H1 (cell line): ENCODE measurements at regions not wholly inside any gene's neighbourhood (a gene's known extent, or its start where the extent isn't known, plus 50 kb on each side); places are given as distances from the start of the nearest gene placed in this dataset.

Experiments
- KDM1A ChIP-seq: fragments of 200-600, 300-600 bp; sonication (generic); IDR thresholded peaks from 2 replicates; pipeline ENCODE4 v1.7.1; 2016; ENCODE audit warnings: mild to moderate bottlenecking, low read length, borderline replicate concordance
- MAX ChIP-seq: IDR thresholded peaks from 2 replicates; pipeline ENCODE4 v1.6.1; 2012; ENCODE audit warnings: inconsistent platforms
- SAP30 ChIP-seq: fragments of 300-600 bp; sonication (generic); IDR thresholded peaks from 2 replicates; pipeline ENCODE4 v1.7.1; 2012; ENCODE audit warnings: low read length, moderate library complexity, mild to moderate bottlenecking, inconsistent platforms; ENCODE audit not compliant: insufficient read depth, insufficient replicate concordance
- SP4 ChIP-seq: IDR thresholded peaks from 2 replicates; pipeline ENCODE4 v1.6.1; 2012; ENCODE audit warnings: low read length, inconsistent platforms
- SRF ChIP-seq: IDR thresholded peaks from 2 replicates; pipeline ENCODE4 v1.6.1; 2011; ENCODE audit warnings: mild to moderate bottlenecking, low read depth, low read length, moderate library complexity
- TBP ChIP-seq: IDR thresholded peaks from 2 replicates; pipeline ENCODE4 v1.6.1; 2011; ENCODE audit warnings: low read depth, low read length, improper control_type of control experiment
- TEAD4 ChIP-seq: IDR thresholded peaks from 2 replicates; pipeline ENCODE4 v1.6.1; 2012; ENCODE audit warnings: low read depth, low read length, inconsistent platforms, mixed read lengths
- ZNF274 ChIP-seq: IDR thresholded peaks from 2 replicates; pipeline ENCODE4 v1.7.0; 2012; ENCODE audit warnings: low read length, borderline replicate concordance; ENCODE audit errors: extremely low read depth
- TF ChIP-seq, protein P1 (sequence below): fragments of 300-600 bp; sonication (generic); IDR thresholded peaks from 2 replicates; pipeline ENCODE4 v1.7.1; 2012; ENCODE audit warnings: low read length, moderate library complexity, mild to moderate bottlenecking, inconsistent platforms; ENCODE audit not compliant: insufficient replicate concordance
- TF ChIP-seq, protein P2 (sequence below), 3 experiments: IDR thresholded peaks; 1 replicate in 2 of 3; 2 replicates in 1 of 3; pipeline versions ENCODE4 v1.5.1 to v1.6.1; 2011; ENCODE audit warnings: low read length in 3 of 3, mild to moderate bottlenecking in 3 of 3, inconsistent platforms in 2 of 3, low read depth in 1 of 3, moderate library complexity in 1 of 3; ENCODE audit not compliant: insufficient read depth in 1 of 3; ENCODE audit errors: control extremely low read depth in 1 of 3

DNA sequence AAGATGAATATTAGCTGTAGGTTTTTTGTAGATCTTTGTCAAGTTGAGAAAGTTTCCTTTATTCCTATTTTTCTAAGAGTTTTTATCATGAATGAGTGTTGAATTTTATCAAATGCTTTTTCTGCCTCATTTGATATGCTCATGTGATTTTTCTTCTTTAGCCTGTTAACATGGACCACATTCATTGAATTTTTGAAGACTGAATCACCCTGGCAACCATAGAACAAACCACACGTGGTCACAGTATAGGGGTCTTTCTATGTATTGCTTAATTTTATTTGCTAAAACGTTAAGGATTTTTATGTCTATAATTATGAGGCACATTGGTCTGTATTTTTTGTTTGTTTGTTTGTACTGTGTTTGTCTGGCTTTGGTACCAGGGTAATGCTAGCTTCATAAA lies 201.7 kb upstream of the CWC22 start (continued):
- TF ChIP-seq, protein P1, sequence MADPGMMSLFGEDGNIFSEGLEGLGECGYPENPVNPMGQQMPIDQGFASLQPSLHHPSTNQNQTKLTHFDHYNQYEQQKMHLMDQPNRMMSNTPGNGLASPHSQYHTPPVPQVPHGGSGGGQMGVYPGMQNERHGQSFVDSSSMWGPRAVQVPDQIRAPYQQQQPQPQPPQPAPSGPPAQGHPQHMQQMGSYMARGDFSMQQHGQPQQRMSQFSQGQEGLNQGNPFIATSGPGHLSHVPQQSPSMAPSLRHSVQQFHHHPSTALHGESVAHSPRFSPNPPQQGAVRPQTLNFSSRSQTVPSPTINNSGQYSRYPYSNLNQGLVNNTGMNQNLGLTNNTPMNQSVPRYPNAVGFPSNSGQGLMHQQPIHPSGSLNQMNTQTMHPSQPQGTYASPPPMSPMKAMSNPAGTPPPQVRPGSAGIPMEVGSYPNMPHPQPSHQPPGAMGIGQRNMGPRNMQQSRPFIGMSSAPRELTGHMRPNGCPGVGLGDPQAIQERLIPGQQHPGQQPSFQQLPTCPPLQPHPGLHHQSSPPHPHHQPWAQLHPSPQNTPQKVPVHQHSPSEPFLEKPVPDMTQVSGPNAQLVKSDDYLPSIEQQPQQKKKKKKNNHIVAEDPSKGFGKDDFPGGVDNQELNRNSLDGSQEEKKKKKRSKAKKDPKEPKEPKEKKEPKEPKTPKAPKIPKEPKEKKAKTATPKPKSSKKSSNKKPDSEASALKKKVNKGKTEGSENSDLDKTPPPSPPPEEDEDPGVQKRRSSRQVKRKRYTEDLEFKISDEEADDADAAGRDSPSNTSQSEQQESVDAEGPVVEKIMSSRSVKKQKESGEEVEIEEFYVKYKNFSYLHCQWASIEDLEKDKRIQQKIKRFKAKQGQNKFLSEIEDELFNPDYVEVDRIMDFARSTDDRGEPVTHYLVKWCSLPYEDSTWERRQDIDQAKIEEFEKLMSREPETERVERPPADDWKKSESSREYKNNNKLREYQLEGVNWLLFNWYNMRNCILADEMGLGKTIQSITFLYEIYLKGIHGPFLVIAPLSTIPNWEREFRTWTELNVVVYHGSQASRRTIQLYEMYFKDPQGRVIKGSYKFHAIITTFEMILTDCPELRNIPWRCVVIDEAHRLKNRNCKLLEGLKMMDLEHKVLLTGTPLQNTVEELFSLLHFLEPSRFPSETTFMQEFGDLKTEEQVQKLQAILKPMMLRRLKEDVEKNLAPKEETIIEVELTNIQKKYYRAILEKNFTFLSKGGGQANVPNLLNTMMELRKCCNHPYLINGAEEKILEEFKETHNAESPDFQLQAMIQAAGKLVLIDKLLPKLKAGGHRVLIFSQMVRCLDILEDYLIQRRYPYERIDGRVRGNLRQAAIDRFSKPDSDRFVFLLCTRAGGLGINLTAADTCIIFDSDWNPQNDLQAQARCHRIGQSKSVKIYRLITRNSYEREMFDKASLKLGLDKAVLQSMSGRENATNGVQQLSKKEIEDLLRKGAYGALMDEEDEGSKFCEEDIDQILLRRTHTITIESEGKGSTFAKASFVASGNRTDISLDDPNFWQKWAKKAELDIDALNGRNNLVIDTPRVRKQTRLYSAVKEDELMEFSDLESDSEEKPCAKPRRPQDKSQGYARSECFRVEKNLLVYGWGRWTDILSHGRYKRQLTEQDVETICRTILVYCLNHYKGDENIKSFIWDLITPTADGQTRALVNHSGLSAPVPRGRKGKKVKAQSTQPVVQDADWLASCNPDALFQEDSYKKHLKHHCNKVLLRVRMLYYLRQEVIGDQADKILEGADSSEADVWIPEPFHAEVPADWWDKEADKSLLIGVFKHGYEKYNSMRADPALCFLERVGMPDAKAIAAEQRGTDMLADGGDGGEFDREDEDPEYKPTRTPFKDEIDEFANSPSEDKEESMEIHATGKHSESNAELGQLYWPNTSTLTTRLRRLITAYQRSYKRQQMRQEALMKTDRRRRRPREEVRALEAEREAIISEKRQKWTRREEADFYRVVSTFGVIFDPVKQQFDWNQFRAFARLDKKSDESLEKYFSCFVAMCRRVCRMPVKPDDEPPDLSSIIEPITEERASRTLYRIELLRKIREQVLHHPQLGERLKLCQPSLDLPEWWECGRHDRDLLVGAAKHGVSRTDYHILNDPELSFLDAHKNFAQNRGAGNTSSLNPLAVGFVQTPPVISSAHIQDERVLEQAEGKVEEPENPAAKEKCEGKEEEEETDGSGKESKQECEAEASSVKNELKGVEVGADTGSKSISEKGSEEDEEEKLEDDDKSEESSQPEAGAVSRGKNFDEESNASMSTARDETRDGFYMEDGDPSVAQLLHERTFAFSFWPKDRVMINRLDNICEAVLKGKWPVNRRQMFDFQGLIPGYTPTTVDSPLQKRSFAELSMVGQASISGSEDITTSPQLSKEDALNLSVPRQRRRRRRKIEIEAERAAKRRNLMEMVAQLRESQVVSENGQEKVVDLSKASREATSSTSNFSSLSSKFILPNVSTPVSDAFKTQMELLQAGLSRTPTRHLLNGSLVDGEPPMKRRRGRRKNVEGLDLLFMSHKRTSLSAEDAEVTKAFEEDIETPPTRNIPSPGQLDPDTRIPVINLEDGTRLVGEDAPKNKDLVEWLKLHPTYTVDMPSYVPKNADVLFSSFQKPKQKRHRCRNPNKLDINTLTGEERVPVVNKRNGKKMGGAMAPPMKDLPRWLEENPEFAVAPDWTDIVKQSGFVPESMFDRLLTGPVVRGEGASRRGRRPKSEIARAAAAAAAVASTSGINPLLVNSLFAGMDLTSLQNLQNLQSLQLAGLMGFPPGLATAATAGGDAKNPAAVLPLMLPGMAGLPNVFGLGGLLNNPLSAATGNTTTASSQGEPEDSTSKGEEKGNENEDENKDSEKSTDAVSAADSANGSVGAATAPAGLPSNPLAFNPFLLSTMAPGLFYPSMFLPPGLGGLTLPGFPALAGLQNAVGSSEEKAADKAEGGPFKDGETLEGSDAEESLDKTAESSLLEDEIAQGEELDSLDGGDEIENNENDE = no peak
- TF ChIP-seq SAP30 (no peak), TEAD4 (no peak), ZNF274 (no peak), KDM1A (no peak), SP4 (no peak), MAX (no peak), SRF (no peak), TBP (no peak)
- TF ChIP-seq, protein P2, sequence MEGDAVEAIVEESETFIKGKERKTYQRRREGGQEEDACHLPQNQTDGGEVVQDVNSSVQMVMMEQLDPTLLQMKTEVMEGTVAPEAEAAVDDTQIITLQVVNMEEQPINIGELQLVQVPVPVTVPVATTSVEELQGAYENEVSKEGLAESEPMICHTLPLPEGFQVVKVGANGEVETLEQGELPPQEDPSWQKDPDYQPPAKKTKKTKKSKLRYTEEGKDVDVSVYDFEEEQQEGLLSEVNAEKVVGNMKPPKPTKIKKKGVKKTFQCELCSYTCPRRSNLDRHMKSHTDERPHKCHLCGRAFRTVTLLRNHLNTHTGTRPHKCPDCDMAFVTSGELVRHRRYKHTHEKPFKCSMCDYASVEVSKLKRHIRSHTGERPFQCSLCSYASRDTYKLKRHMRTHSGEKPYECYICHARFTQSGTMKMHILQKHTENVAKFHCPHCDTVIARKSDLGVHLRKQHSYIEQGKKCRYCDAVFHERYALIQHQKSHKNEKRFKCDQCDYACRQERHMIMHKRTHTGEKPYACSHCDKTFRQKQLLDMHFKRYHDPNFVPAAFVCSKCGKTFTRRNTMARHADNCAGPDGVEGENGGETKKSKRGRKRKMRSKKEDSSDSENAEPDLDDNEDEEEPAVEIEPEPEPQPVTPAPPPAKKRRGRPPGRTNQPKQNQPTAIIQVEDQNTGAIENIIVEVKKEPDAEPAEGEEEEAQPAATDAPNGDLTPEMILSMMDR (IDR thresholded peaks at IDR 0.05; ENCODE audit: control extremely low read depth in 1 of 3, insufficient read depth in 1 of 3, low read depth in 1 of 3, low read length in 3 of 3) = no peak
